Activated CD8-positive, alpha-beta T cell treated with anti-CD3 and anti-CD28 coated beads for 36 hours (primary cell): ENCODE measurements at regions not wholly inside any gene's neighbourhood (a gene's known extent, or its start where the extent isn't known, plus 50 kb on each side); places are given as distances from the start of the nearest gene placed in this dataset.
"Not testable (repeated sequence)": the region's sequence is repeated elsewhere in the genome, so short reads cannot be mapped to it uniquely, and the experiment has no call there.

ENCODE experiments used
- ATAC-seq: fragments of 200-7000 bp; cut with Tn5 transposase; one replicate; pipeline ENCODE4 v1.10.0; 2021; ENCODE audit warnings: mild to moderate bottlenecking, moderate library complexity
- CTCF ChIA-PET: fragments of 350-600 bp; sonication (Branson Sonifier 250); formaldehyde crosslinking; loops from one replicate; lab custom pipeline; 2021; ENCODE audit warnings: antibody characterized with exemption; lab: Charles Lee
- POLR2A ChIA-PET: fragments of 350-600 bp; sonication (Branson Sonifier 250); formaldehyde crosslinking; loops from one replicate; lab custom pipeline; 2021; ENCODE audit warnings: antibody characterized with exemption; lab: Charles Lee
- DNase-seq: peaks from one replicate; pipeline ENCODE4 v3.0.0-alpha.2; 2020
- H3K27ac Mint-ChIP-seq: one replicate; pipeline ENCODE4 v1.8.0; 2021; ENCODE audit warnings: mild to moderate bottlenecking, mixed read lengths
- H3K27me3 Mint-ChIP-seq: one replicate; pipeline ENCODE4 v1.8.0; 2021; ENCODE audit warnings: mixed read lengths
- H3K36me3 Mint-ChIP-seq: one replicate; pipeline ENCODE4 v1.8.0; 2021; ENCODE audit warnings: low read depth, mixed read lengths
- H3K4me1 Mint-ChIP-seq: one replicate; pipeline ENCODE4 v1.8.0; 2021; ENCODE audit warnings: low read depth, mixed read lengths
- H3K4me3 Mint-ChIP-seq: one replicate; pipeline ENCODE4 v1.8.0; 2021; ENCODE audit warnings: mild to moderate bottlenecking, moderate library complexity, mixed read lengths
- H3K9me3 Mint-ChIP-seq: one replicate; pipeline ENCODE4 v1.8.0; 2021; ENCODE audit warnings: mixed read lengths
- intact Hi-C: fragments of 100-400 bp; cut with micrococcal nuclease; formaldehyde crosslinking; loops from one replicate; pipeline ENCODE4 v1.10.0; 2022
- TF ChIP-seq, protein P1 (sequence below): fragments of 200-600 bp; IDR thresholded peaks from one replicate; pipeline ENCODE4 v1.8.0; 2022; ENCODE audit warnings: antibody characterized with exemption, mild to moderate bottlenecking

GRCh38 chr12:31220061-31220460 is 105.9 kb downstream of the SINHCAF start:
- ChIA-PET POLR2A (interaction anchor here (0.6 kb wide), 1 partner anchor 399 kb away, joined by 3 read pairs; no protein-coding TSS in a partner anchor), CTCF (no interaction called here)
- H3K4me3 Mint-ChIP-seq: no peak overlapping the region
- H3K27ac Mint-ChIP-seq: no peak overlapping the region
- H3K27me3 Mint-ChIP-seq: peaks cover 5% of the 10 kb centered on the region
- DNase-seq (no peak), ATAC-seq (no peak)
- no peaks in the 10 kb centered on the region for H3K9me3 Mint-ChIP-seq
- H3K36me3 Mint-ChIP-seq: no peaks in the 10 kb centered on the region
- no peaks in the 10 kb centered on the region for H3K4me1 Mint-ChIP-seq
- TF ChIP-seq, protein P1, sequence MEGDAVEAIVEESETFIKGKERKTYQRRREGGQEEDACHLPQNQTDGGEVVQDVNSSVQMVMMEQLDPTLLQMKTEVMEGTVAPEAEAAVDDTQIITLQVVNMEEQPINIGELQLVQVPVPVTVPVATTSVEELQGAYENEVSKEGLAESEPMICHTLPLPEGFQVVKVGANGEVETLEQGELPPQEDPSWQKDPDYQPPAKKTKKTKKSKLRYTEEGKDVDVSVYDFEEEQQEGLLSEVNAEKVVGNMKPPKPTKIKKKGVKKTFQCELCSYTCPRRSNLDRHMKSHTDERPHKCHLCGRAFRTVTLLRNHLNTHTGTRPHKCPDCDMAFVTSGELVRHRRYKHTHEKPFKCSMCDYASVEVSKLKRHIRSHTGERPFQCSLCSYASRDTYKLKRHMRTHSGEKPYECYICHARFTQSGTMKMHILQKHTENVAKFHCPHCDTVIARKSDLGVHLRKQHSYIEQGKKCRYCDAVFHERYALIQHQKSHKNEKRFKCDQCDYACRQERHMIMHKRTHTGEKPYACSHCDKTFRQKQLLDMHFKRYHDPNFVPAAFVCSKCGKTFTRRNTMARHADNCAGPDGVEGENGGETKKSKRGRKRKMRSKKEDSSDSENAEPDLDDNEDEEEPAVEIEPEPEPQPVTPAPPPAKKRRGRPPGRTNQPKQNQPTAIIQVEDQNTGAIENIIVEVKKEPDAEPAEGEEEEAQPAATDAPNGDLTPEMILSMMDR: no peak
- intact Hi-C loops: no loop called here

- intact Hi-C loops: no loop called here
- Mint-ChIP-seq H3K9me3 (no peaks in the 10 kb centered on the region), H3K27me3 (peaks cover 2% of the 10 kb centered on the region), H3K4me3 (no peak overlapping the region), H3K27ac (no peak overlapping the region), H3K36me3 (no peaks in the 10 kb centered on the region), H3K4me1 (no peaks in the 10 kb centered on the region)
- ChIA-PET CTCF (no interaction called here), POLR2A (no interaction called here)
- TF ChIP-seq, protein P1: no peak
- ATAC-seq: no peak
- DNase-seq: no peak
Observed at GRCh38 chr12:31220633-31221550, 105.1 kb downstream of the SINHCAF start.

DNA sequence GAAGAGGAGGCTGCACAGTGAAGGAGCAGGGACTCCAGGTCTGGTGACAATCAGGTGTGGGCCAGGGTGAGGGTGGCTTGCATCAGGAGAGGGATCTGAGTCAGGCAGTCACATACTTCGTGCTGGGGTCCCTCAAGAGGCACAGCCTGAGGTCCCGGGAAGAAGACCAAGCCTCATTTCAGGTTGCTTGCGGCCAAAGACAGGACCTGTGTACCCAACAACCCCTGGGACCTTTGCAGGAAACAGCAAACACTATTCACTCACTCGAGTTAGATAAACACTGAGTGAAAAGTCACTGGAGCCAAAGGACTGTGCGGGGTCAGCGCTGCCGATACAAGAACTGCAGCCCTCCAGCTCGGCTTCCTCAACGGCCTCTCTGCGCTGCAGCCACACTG is 104.4 kb downstream of the SINHCAF start:
- POLR2A ChIA-PET: no interaction called here
- TF ChIP-seq, protein P1: no peak

GRCh38 chr12:31222620-31223222 is 103.2 kb downstream of the SINHCAF start:
- no peak overlapping the region for H3K27ac Mint-ChIP-seq
- DNase-seq (no peak), ATAC-seq (no peak)
- H3K4me3 Mint-ChIP-seq: no peak overlapping the region
- no peaks in the 10 kb centered on the region for H3K36me3 Mint-ChIP-seq
- no peaks in the 10 kb centered on the region for H3K9me3 Mint-ChIP-seq
- intact Hi-C loops: no loop called here
- POLR2A ChIA-PET: no interaction called here
- CTCF ChIA-PET: interaction anchor here (0.7 to 0.9 kb wide), 2 partner anchors 10 to 16 kb away, joined by 3 read pairs; no protein-coding TSS in a partner anchor
- H3K27me3 Mint-ChIP-seq: peaks cover 2% of the 10 kb centered on the region
- H3K4me1 Mint-ChIP-seq: no peaks in the 10 kb centered on the region
- TF ChIP-seq, protein P1: no peak

More for the DNA sequence above, 104.4 kb downstream of the SINHCAF start:
- Mint-ChIP-seq H3K36me3 (no peaks in the 10 kb centered on the region), H3K9me3 (no peaks in the 10 kb centered on the region), H3K27me3 (peaks cover 2% of the 10 kb centered on the region), H3K27ac (no peak overlapping the region), H3K4me1 (no peaks in the 10 kb centered on the region), H3K4me3 (no peak overlapping the region)
- no peak for DNase-seq
- CTCF ChIA-PET: no interaction called here
- no peak for ATAC-seq
- intact Hi-C loops: no loop called here

DNA sequence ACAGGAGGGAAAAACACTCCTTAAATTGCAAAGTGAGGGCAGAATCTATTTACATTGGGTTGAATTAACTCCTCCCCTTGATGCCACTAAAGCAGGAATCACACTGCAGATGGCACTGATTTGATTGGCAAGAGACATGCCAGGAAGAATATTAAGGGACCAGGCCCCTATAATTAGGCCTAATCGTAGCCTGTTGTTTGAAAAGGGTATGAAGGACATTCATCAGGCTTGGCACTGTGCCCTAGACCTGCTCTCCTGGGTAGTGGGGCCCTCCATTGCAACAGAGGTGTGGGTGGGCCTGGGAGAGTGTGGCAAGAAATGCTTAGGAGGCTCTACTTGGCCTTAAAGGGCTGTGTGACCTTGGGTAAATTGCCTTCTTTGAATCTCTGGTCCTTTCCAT is 102.3 kb downstream of the SINHCAF start:
- CTCF ChIA-PET: interaction anchor here (0.9 kb wide), 1 partner anchor 15 kb away, joined by 3 read pairs; no protein-coding TSS in a partner anchor
- H3K27me3 Mint-ChIP-seq, H3K36me3 Mint-ChIP-seq, H3K27ac Mint-ChIP-seq, intact Hi-C loops, POLR2A ChIA-PET, ATAC-seq, H3K4me3 Mint-ChIP-seq, H3K9me3 Mint-ChIP-seq, H3K4me1 Mint-ChIP-seq, DNase-seq: not testable (repeated sequence)
